ENCODE measurements at regions not wholly inside any gene's neighbourhood (a gene's known extent, or its start where the extent isn't known, plus 50 kb on each side); places are given as distances from the start of the nearest gene placed in this dataset.
"Not testable (repeated sequence)": the region's sequence is repeated elsewhere in the genome, so short reads cannot be mapped to it uniquely, and the experiment has no call there.

DNA sequence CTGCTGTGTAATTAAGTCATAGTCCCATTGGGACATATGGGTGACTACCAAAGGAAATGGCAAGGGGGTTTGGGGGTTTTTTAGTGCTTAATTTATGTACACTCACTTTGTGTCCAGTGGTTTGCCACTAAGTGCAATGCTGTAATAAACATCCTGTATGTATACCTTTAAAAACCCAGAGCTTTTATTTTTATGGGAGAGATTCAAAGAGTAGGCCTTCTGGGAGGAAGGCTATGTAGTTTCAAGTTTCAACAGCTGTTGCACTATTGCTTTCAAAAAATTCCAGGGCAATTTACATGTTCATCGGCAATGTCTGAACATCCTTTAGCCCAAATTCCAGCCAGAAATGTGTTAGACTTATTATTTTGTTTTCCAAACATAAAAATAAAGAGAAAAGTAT lies 744.7 kb downstream of the XPNPEP1 start:
- no peak for DNase-seq

DNA sequence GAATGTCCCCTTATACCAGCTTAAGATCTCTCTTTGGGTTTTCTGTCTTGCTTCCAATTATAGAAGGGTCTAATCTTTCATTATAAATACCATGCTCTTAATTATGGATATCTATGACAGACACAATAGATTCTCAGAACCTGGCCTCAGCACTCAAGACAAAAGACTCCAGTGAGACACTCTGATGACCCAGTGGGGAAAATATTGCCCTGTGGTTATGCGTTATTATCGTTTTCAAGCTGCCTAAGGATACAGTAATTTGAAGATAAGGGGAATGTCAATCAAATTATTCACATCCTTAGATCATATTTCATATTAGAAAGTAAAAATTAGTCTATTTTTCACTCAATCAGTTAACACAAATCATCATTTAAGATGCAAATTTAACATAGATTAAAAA lies 748.8 kb downstream of the XPNPEP1 start:
- no peak for DNase-seq

DNA sequence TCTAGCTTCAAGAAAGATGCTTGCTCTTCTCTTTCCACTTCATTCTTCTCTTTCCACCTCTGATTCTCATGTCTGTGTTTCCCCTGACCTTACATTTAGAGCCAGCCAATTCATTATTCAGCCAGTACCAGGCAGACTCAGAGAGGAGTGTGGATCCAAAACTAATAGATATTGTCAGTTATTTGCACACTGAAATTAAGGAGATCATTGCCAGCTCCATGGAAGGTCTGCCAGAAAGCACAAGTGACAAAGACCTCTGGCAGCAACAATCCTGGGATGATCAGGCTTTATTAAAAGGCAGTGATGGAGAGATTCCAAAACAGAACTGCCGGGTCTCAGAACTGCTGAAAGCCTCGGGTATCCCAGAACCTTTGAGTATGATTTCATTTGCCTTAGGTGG lies 749.4 kb downstream of the XPNPEP1 start:
- DNase-seq, result no peak

DNA sequence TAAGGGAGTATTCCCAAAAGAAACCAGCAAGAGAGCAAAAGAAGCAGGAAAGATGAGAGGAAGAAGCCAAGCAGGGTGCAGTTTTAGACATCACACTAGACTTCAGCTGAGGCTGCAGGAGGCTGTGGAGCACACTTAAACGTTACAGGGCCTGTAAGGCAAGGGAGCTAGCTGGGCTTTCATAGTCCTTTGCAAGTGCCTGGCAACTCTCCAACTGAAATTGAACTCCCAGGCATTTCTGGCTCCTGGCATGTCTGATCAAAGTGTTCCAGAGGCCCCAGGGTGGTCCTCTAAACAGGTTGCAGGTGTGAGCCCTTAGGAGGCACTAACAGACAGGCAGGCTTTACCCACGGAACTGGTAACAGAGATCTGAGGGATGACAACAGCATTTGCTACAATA lies 750.2 kb downstream of the XPNPEP1 start:
- DNase-seq, result no peak

DNA sequence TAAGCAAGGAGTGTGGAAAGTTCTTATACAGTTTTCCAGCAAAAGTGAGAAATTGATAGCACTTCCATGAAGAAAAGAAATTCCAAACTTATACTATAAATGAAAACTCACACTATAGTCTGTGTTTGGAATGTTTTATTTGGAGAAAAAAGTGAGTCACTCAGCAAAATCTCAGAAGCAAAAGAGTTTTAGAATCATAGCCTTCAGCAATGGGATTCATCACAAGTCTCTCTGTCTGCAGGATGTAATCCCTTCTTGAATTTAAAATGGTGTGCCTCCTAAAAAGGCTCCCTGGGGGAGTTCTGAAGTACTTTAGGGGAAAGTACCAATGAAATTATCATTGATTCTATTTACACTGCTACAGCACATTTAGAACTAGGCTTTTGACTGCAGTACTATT lies 756.4 kb downstream of the XPNPEP1 start:
- DNase-seq, result no peak

DNA sequence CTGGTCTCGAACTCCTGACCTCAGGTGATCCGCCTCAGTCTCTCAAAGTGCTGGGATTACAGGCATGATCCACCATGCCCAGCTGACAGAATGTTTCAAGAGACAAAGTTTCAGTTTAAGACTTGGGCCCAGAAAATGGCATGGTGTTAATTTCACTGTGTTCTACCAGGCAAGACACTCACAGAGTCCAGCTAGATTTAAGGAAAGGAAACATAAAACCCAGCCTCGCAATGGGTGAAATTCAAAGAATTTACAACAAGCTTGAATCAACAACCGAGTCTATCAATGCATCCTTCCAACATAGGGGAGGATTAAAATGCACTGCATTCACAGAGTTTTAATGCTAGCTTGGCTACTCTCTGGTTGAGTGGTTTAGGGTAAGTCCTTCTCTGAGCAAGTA lies 764.0 kb downstream of the XPNPEP1 start:
- DNase-seq, result no peak

DNA sequence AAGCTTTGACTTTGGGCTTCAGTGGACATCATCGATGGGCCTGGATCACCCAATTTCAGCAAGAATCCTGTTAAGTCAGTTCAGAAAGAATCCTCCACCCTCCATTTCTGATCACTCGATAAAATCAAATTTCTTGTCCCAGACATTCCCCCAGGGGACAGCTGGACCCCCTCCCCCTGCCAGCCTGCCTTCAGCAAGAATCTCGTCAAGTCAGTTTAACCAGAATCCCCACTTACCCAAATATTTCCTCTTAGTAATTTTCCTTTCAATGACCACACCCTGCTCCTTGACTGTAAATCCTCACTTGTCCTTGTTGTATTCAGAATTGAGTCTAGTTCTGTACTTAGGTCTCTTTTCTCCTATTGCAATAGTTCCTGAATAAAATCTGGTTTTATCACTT lies 766.9 kb downstream of the XPNPEP1 start:
- no peak for DNase-seq

DNA sequence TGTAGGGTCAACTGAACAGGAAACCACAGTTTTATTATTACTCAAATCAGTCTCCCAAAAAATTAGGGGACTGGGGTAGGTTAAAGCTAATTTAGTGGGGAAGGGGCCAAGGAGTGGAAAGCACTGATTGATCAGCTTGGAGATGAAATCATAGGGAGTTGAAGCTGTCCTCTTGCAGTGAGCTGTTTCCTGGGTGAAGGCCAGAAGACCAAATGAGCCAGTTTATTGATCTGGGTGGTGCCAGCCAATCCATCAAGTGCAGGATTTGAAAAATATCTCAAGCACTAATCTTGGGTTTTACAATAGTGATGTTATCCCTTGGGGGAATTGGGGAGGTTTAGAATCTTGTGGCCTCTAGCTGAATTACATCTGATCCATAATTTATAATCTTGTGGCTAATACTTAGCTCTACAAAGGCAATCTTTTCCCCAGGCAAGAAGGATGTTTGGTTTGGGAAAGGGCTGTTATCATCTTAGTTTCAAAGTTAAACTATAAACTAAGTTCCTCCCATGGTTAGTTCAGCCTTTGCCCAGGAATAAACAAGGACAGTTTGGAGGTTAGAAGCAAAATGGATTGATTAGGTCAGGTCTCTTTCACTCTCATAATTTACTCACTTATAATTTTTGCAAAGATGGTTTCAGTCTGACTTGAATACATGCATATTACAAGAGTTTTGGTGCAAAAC lies 773.5 kb downstream of the XPNPEP1 start:
- no peak for DNase-seq

DNA sequence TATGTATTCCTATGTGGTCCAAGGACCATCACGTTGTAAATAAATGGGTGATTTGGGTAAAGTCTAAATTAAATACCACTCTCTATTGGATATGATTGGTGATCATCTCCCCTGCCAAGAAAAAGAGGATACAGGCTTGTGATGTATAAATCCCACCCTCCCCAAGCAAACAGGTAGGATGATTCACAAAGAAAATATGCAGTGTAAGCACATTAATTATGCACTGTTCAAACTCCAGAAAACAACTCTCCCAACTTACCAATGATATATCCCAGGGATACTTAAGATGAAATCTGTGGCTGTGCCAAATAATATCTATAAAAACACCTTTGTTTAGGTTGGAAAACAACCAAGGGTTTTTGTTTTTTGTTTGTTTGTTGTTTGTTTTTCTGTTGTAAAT lies 795.9 kb downstream of the XPNPEP1 start:
- no peak for DNase-seq

DNA sequence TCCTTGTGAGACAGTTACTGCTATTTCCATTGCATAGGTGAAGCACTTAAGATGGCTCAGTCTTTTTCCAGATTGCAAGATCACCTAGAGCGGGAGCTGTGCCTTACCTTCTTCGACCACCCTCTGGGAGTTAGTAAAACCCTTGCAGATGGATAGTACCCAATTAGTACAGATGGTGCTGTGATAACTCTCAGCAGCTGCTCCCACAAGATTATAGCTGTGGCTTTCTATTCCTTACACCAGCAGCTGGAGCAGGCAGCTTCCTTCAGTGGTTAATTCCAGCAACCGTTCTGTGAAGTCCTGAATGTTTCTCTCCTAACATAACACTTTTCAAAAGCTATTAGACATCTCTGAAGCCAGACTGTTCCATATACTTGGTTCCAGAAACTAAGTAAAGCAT lies 796.8 kb downstream of the XPNPEP1 start:
- DNase-seq, result no peak

DNA sequence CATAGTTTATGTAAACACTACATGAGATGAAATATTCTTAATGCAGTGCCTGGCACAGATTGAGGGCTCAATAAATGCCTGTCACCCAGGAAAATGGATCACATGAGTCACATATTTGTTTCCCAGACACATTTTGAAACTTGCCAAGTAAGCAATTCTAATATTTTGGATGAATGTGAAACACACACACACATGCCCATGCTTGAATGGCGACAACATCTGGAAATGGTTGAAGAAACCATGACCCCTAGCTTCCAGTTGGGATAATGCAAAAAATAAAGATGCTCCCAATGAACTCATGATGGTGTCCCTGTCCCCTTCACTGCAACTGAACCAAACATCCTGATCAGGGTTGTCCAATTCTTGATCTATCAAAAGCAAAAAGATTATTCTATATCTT lies 797.3 kb downstream of the XPNPEP1 start:
- DNase-seq, result no peak

DNA sequence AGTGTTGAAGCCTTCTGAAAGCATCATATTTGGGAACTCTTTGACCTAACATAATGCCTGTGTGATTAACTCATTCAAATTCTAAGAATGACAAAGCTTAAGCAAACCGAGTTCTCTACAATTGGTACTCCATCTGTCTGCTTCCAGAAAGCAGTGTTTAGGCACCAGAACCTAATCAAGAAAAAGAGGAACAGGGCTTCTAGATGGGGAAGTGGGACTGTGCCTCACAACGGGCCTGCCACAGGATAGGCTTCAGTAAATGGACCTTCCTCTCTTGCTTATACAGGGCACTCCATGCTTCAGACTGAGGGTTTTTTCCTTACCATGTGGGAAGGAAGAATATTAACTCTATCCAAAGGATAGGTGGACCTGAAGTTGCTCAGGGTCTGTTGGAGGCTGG lies 808.1 kb downstream of the XPNPEP1 start:
- no peak for DNase-seq

DNA sequence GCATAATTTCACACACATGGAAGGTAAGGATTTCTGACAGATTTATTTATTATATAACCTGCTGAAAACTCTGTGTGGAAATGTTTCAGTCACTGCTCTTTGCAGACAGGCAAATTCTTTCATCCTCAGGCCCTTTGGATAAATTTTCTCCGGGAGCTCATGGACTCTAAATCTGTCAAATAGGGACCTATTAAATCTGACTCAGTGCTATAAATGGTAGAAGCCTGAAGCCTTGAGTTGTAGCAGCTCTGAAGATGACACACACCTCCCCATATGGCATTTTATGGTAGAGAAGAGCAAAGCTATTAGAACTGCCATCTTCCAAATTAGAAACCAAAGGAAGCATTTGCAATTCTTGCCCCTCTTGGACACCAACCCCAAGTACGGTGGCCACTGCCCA lies 808.7 kb downstream of the XPNPEP1 start:
- DNase-seq, result no peak

DNA sequence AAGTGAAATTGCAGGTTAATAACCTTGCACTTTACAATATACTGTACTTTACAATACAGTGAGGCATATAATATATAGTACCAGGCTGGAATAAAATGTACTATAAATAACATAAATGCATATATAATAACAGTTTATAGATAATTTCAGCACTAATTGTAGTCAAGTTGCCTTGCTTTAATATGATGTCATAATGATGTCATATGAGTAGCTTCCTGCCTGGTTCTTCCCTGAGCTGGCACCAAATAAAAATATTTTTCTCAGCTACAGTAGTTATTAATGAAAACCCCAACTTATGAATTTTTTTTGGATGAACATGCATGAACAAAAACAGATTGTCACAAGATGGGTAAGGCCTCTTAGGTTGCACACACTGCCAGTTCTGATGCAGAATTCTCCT lies 816.7 kb downstream of the XPNPEP1 start:
- no peak for DNase-seq

DNA sequence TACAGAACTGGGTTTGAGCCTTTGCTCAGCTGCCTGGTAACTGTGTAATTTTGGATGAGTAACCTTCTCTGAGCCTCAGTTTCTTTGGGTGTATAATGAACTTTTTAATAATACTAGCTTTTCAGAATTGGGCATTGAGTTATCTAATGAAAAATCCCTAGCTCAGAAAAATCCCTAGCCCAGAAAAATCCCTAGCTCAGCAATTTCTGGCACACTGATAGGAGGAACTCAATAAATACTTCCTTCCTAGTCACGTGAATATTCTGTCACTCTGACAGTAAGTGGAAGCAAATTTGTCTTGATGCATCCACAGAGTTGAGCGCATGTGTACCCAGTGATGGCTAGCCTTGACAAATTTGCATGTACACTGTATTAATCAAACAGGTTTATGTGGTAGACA lies 817.6 kb downstream of the XPNPEP1 start:
- no peak for DNase-seq

DNA sequence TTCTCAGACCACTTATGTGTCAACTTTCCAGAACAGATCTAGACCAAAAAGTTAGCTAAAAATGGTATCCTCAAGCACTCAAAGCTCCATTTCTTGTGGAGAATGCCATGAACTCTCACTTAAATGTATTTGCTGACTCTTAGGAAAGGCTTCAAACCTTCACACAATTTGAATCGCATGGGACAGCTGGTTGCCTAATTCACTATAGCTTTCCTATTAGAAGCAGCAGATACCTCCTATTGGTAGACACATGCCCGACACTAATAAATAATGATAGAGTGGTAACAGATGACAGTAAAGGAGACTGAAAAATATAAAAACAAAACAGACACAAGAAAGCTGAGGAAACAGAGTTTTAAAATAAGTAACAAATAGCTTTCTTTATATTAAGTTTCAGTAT lies 818.5 kb downstream of the XPNPEP1 start:
- DNase-seq, result no peak

DNA sequence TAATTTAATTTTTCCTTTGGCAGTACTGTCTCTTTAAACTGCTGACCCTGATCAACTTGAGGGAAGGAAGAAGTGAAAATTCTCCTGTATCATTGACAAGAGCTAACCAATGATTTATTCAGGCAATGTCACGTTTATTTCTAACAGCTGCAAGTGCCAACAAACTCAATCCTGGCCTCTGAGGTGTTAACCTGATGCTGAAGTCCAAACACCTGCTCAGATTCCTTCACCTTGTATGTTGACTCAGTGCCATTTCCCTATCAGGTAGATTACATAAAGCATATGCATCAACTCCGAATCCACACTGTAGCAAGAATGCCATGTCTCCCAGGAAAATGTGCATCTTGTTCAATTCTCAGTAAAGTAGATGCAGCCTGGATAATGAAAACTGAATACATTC lies 820.0 kb downstream of the XPNPEP1 start:
- DNase-seq, result no peak

DNA sequence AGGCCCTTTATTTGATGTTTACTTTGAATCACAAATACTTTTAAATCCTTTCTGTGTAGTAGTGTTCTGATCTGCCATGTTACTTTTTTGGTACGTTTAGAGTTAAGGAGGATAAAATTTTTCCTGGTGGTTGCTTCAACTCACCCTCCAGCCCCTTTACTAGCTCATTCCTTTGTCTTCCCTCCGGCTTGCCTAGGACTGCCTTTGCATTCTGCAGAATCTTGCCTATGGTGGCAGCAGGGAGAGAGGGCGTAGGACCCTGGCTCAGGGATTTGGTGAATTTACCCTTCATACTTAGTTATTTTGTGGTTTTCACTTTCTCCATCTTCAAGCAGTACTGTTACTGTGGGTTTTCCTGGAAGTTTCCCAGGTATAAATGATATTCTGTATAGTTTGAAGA lies 833.5 kb downstream of the XPNPEP1 start:
- no peak for DNase-seq

DNA sequence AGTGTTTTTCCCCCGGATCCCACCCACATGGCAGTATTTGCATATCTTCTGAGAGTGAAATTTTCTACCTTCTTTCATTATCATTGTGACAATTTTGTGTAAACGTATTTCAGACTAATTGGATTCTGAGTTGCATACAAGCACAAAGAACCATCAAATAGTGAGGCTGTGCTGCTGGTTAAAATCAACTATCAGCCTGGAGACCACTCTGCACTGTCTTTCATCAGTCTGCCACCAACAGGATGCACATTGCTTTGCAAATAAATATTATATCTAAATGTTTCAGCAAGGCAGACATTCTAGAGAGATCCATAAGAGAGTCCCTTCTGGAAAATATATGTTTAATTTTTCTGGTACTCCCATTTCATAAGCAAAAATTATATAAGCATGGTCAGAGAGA lies 851.8 kb downstream of the XPNPEP1 start:
- no peak for DNase-seq

DNA sequence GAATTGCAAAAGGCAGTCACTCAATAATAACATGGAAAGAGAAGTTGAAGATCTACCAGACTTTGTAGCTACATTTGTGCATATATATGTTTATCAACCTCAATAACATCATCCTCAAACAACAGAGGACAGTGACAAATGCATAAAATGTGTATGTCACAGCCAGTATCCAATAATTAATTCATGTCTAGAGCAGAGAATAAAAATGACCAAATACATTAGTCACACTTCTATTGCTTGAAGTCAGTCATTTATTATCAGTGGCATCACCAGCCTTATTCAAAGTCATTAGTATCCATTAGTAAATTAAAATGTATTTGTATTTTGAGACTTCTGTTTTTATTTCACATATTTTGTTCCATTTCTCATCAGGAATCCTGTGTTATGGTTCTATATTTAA lies 852.8 kb downstream of the XPNPEP1 start:
- no peak for DNase-seq

DNA sequence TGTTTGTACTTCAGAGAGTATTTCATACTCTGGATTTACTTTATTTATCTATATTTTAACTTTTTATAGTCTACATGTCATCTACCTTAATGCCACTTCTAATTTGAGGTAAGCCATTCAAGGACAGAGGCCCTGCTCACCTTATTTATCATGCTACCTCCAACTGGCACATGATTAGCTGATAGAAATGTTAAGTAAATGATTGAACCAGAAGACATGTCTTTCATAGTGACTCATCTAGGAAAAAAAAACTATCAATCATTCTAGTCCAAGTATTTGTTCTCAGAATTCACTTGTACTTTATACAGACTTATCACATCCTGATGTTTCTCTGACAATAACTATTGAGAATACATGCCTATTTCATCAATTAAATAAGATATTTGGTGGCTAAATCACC lies 856.3 kb downstream of the XPNPEP1 start:
- no peak for DNase-seq

DNA sequence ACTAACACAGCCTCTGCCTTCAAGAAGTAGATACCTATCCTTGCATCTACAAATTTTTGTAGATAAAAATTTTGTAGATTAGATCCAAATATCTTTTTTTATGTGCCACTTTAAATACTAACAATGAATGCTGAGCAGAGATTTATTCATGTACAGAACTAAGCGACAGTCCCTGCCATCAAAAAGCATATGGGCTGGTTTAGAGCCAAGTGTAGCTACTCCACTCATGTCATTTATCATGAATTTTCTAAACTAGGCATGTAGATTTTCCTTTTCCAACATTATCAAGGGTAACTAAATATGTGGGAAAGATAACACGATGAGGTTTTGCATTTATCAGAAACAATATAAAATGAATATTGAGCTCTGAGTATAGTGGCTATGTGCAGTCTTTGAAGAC lies 857.5 kb downstream of the XPNPEP1 start:
- DNase-seq, result no peak

DNA sequence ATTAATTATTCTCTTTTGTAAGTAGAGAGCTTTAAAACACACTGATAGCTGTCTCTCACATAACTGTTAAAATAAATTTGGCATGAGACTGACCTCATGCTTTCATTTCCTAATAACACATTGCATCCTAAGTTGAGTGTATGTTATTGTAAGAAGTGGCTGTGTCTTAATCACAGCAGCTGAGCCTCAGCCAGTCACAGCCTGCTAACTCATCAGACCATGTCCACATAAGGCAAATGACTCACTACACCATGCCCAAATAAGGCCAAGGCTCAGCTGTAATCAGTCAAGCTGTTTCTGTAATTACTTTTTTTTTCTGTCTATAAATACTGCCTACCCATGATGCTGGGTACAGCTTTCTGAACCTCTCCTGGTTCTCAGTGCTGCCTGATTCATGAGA lies 860.9 kb downstream of the XPNPEP1 start:
- no peak for DNase-seq

DNA sequence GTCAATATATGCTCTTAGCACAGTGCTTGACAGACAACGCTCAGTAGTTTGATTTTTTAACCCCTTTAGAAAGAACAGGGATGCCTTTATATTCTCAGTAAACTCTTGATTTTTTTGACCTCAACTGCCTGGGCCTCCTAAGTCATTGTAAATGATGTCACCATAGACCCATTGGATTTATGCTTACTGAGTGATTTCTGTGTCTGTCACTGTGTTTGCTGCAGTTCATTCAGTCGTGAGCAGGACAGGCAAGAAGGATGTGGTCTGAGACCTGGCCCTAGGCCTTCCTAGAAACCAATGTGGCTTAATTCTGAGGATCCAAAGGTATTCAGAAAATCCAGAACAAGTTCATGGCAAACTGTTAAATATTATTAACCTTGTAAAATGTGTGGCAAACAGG lies 868.1 kb downstream of the XPNPEP1 start:
- no peak for DNase-seq

DNA sequence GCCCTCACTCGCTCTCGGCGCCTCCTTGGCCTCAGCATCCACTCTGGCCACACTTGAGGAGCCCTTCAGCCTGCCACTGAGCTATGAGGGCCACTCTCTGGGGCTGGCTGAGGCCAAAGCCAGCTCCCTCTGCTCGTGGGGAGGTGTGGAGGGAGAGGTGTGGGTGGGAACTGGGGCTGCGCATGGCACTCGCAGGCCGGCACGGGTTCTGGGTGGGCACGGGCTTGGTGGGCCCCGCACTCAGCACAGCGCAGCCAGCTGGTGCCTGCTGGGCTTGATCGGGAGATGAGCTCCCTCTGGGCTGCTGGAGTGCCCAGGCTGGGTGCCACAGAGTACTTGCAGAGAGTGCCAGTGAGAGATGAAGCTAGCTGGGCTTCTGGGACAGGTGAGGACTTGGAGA lies 875.5 kb downstream of the XPNPEP1 start:
- DNase-seq, result no peak

DNA sequence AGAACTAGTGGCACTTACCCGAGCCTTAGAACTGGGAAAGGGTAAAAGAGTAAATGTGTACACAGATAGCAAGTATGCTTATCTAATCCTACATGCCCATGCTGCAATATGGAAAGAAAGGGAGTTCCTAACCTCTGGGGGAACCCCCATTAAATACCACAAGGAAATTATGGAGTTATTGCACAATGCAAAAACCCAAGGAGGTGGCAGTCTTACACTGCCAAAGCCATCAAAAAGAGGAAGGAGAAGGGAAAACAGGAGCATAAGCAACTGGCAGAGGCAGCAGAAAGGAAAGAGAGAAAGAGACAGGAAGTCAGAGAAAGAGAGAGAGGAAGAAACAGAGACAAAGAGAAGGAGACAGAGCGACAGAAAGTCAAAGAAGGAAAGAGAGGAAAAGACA lies 876.9 kb downstream of the XPNPEP1 start:
- DNase-seq, result not testable (repeated sequence)

Measured in stimulated activated CD4-positive, alpha-beta T cell treated with anti-CD3 and anti-CD28 coated beads, Interleukin-4, amount 100 ng/mL, for 24 hours (primary cell).